Daoy (cell line): ENCODE measurements at regions not wholly inside any gene's neighbourhood (a gene's known extent, or its start where the extent isn't known, plus 50 kb on each side); places are given as distances from the start of the nearest gene placed in this dataset.
A peak's percentile ranks its signal among the peaks of the same experiment; 100 is the strongest.
"Not testable (repeated sequence)": the region's sequence is repeated elsewhere in the genome, so short reads cannot be mapped to it uniquely, and the experiment has no call there.

Experiments
- DNase-seq: peaks from one replicate; pipeline ENCODE4 v3.0.0-alpha.2; 2015; ENCODE audit warnings: low read depth

- no peak for DNase-seq
Observed at GRCh38 chr6:154632119-154632518, 101.1 kb upstream of the SCAF8 start.

GRCh38 chr6:154637392-154637791 is 95.8 kb upstream of the SCAF8 start:
- no peak for DNase-seq

- peak; percentile 77 for DNase-seq
Observed at GRCh38 chr6:154638369-154638768, 94.8 kb upstream of the SCAF8 start.

- DNase-seq, result not testable (repeated sequence)
Observed at GRCh38 chr6:154639196-154639595, 94.0 kb upstream of the SCAF8 start.

- DNase-seq, result no peak
Observed at GRCh38 chr6:154648188-154648887, 84.9 kb upstream of the SCAF8 start.

GRCh38 chr6:154648888-154649205 is 84.4 kb upstream of the SCAF8 start:
- DNase-seq, result no peak

- DNase-seq, result no peak
Observed at GRCh38 chr6:154649721-154650120, 83.5 kb upstream of the SCAF8 start.

GRCh38 chr6:154650351-154650750 is 82.9 kb upstream of the SCAF8 start:
- no peak for DNase-seq

- no peak for DNase-seq
Observed at GRCh38 chr6:154651656-154652055, 81.6 kb upstream of the SCAF8 start.

- DNase-seq, result no peak
Observed at GRCh38 chr6:154653385-154653784, 79.8 kb upstream of the SCAF8 start.

GRCh38 chr6:154653853-154654252 is 79.4 kb upstream of the SCAF8 start:
- DNase-seq, result peak; percentile 91

- no peak for DNase-seq
Observed at GRCh38 chr6:154656660-154657059, 76.6 kb upstream of the SCAF8 start.

GRCh38 chr6:154661768-154662167 is 71.4 kb upstream of the SCAF8 start:
- DNase-seq, result no peak

GRCh38 chr6:154664287-154664686 is 68.9 kb upstream of the SCAF8 start:
- DNase-seq, result no peak

- no peak for DNase-seq
Observed at GRCh38 chr6:154668156-154668555, 65.1 kb upstream of the SCAF8 start.

GRCh38 chr6:154672086-154672485 is 61.1 kb upstream of the SCAF8 start:
- no peak for DNase-seq

GRCh38 chr6:154673919-154674318 is 59.3 kb upstream of the SCAF8 start:
- no peak for DNase-seq

GRCh38 chr6:154675602-154676088 is 57.6 kb upstream of the SCAF8 start:
- DNase-seq, result peak; percentile 95

GRCh38 chr6:154682633-154683125 is 50.5 kb upstream of the SCAF8 start:
- no peak for DNase-seq
